Activated gamma-delta T cell treated with Interleukin-2 at 50 U/mL for 16 hours (primary cell): ENCODE measurements at regions not wholly inside any gene's neighbourhood (a gene's known extent, or its start where the extent isn't known, plus 50 kb on each side); places are given as distances from the start of the nearest gene placed in this dataset.
"Not testable (repeated sequence)": the region's sequence is repeated elsewhere in the genome, so short reads cannot be mapped to it uniquely, and the experiment has no call there.

Source experiments
- DNase-seq: peaks from one replicate; pipeline ENCODE4 v3.0.0-alpha.2; 2020

DNA sequence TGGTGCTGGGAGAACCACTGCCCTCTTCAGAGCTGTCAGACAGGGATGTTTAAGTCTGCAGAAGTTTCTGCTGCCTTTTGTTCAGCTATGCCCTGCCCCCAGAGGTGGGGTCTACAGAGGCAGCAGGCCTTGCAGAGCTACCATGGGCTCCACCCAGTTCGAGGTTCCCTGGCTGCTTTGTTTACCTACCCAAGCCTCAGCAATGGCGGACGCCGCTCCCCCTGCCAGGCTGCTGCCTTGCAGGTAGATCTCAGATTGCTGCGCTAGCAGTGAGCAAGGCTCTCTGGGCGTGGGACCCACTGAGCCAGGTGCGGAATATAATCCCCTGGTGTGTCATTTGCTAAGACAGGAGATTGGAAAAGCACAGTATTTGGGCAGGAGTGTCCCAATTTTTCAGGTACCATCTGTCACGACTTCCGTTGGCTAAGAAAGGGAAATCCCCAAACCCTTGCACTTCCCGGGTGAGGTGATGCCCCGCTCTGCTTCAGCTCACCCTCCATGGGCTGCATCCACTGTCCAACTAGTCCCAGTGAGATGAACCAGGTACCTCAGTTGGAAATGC is 1415.5 kb downstream of the GRIK2 start:
- not testable (repeated sequence) for DNase-seq

DNA sequence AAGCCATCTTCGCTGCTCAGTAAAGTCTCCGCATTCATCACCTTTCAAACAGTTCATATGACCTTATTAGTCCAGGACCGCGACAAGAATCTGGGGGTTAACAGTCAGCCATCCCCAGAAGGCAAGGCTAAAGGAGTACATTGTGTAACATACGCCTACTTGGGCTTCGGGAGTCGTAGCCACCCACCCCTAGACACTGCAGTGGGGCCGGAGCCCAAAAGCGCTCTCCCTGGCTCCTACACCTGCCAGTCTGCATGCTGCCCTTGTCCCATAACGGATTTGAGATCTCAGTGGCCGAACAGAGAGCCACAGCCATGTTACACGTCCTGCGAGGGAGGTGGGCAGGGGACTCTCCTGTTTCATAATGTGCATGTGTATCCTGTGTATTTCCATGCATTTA is 1405.5 kb downstream of the GRIK2 start:
- DNase-seq, result no peak

DNA sequence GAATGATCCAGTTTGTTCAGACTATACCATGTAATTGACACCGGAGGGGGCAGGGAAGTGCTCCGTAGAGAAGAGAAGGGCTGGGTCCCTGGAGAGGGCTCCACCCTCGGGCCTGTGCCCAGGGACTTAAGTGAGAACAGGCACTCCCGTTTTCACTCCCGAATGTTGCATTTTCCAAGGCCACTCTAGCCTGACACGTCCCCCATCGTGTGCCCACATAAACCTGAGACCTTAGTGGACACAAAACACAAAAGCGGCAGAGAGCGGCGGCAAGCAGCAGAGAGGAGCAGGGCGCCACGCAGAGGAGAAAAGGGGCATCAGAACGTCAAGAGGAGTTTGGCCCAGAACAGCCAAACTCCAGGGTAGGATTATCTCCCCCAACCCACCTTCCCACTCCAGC is 1405.1 kb downstream of the GRIK2 start:
- no peak for DNase-seq

DNA sequence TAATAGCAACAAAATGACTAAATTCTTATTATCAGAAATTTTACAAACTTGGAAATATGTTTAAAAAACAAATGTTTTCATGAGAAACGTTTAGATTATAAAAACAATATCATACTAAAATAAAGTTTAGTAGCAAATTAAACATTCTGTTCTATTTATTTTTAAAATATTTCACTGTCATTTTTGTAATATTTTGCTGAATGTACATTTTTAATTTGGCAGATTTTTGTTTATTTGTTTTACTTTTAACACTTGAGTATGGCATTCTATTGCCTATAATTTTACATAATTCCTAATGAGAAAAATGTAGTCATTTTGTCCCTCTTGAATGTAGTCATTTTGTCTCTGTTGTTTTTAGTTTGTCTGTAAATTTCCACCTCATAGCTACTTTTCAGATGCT is 1400.2 kb downstream of the GRIK2 start:
- DNase-seq, result no peak

DNA sequence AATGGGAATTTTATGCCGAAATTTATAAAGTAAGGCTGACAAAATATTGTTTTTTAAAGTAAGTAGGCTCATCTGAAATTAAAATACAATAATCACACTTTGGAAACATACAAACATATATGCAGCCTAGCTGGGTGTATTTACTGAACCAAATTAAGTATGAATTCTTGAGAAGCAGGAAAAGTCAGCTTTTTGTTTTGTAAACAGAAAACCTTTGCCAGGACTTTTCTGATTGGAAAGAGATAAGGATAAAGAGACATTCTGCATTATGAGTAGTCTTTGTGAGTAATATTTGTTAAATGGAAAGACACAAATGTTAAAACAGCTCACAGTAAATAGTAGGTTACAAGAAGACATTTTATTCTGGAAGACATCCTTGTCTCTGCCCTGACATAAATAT is 1380.8 kb downstream of the GRIK2 start:
- DNase-seq, result no peak

DNA sequence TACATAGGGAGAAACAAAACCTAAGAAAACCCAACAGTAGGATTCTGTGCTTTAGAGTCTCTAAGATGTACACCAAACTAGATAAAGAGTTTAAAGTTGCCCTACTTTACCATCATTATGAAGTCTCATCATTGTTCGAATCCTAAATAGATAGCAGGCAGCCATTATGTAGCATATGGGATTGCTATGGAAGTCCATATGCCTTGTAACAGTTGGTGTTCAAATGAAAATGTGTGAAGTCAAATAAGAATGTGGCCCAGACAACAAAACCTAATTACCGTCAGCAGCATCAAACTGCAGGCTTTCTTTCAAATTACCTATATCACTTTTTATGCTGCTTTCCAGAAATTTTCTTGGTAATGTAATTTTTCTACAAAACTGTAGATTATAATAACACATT is 1380.1 kb downstream of the GRIK2 start:
- no peak for DNase-seq

DNA sequence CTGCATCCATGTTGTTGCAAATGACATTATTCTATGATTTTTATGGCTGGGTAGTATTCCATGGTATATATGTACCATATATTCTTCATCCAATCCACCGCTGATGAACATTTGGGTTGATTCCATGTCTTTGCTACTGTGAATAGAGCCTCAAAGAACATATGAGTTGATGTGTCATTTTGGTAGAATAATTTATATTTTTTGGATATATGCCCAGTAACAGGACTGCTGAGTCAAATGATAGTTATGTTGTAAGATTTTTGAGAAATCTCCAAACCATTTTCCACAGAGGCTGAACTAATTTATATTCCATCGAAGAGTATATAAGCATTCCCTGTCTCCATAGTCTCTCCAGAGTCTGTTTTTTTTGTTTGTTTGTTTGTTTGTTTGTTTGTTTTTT is 1373.5 kb downstream of the GRIK2 start:
- DNase-seq, result no peak

DNA sequence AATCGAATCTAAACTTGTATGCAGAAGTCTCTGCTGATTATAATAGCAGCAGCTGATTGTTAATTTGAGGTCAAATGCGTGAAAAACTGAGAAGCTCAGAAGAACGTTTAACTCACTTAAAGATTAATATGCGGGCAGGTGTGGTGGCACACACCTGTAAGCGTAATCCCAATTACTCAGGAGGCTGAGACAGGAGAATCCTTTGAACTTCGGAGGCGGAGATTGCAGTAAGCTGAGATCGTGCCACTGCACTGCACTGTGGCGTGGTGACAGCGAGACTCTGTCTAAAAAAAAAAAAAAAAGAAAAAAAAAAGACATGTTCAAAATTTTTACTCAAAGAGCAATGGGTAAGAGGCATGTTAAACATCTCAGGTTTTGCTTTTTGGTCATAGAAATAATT is 1370.8 kb downstream of the GRIK2 start:
- DNase-seq, result no peak

DNA sequence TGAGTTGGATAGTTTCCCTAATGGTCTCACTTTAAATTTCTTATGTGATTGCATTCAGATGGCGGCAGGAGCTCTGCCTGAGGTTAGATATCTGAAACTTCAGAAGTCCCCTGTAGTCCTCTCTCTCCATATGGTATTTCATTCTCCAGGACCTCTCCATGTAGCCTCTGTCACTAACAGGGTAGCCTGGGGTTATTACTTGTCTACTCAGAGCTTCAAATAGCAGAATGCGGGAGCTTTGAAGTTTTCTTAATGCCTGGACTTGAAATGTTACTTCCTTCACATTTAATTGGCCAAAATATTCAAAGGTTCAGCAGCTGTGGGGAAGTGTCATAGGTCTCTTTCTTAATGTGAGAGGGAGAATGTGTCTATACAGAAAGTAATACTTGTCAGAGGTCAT is 1370.4 kb downstream of the GRIK2 start:
- DNase-seq, result no peak

DNA sequence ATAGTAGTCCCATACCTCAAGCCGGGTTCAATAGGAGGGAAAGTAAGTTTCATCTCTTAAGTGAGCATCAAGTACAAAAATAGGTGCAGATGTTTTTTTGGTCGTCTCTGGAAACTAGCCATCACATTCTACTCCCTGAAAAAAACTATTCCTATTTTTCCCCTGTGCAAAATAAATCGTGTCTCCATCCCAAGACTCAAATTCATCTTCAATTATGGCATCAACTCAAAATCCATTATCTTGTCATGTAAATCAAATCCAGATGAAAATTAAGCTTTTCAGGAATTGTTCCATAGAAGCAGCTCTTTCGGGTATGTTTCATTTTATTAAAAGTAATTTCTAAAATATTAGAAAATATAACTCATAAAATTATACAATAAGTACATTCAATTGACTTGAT is 1368.4 kb downstream of the GRIK2 start:
- DNase-seq, result no peak

DNA sequence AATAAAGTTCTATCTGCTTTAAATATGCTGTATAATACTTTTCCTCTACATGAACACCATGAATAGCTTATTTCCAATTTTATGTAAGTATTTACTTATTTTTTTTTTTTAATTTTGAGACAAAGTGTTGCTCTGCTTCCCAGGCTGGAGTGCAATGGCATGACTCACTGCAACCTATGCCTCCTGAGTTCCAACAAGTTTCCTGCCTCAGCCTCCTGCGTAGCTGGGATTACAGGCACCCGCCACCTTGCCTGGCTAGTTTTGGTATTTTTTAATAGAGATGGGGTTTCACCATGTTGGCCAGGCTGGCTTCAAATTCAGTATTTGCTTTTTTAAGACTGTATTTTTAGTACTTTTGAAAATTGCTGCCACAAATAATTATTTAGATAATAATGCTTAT is 1365.9 kb downstream of the GRIK2 start:
- no peak for DNase-seq

DNA sequence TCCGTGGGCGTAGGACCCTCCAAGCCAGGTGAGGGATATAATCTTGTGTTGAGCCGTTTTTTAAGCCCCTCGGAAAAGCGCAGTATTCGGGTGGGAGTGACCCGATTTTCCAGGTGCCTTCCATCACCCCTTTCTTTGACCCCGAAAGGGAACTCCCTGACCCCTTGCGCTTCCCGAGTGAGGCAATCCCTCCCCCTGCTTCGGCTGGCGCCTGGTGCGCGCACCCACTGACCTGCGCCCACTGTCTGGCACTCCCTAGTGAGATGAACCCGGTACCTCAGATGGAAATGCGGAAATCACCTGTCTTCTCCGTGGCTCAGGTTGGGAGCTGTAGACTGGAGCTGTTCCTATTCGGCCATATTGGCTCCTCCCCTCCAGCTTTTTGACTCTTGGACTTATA is 1365.0 kb downstream of the GRIK2 start:
- not testable (repeated sequence) for DNase-seq

DNA sequence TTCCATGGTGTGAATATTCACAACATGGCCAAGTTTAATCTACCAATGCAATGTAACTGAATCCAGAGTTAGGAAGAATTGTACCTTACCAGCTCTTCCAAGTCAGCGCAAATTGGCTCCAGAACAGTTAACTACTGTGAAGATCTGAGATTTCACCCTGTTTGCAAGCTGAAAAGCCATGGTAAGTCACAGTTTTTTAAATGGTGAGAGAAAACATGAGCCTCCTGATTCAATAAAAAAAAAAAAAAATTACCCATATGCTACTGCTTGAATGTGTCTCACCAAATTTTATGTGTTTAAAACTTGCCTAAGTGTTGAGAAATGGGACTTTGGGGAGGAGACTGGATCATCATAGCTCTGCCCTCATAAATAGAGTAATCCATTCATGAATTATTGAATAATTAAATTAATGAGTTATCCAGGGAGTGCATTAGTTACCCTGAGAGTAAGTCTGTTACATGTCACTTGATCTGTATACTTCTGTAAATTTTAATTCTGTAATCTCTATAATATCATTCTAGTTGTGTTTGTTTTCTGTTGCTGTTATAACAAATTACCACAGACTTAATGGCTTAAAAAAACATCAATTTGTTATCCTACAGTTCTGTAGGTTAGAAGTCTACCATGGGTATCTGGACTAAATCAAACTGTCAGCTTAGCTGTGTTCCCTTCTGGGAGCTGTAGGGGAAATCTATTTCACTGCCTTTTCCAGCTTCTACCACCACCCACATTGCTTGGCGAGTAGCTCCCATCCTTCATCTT is 1355.9 kb downstream of the GRIK2 start:
- DNase-seq, result no peak

DNA sequence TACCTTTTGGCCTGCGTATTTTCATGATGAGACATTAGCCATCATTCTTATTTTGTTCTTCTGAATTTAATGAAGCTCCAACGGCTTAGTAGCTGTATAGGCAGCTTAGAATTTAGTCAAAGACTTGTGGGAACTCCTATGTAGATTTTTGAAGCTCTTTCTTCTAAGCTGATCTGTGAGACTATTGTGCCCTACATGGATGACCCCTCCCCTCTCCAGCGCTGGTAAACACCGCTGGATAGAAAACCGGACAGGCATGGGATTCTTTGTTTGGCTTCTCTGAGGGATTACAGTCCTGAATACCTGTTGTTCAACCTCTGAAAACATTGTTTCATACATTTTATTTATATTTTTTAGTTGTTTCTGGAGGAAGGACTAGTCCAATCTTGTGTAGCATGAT is 1353.4 kb downstream of the GRIK2 start:
- DNase-seq, result no peak

DNA sequence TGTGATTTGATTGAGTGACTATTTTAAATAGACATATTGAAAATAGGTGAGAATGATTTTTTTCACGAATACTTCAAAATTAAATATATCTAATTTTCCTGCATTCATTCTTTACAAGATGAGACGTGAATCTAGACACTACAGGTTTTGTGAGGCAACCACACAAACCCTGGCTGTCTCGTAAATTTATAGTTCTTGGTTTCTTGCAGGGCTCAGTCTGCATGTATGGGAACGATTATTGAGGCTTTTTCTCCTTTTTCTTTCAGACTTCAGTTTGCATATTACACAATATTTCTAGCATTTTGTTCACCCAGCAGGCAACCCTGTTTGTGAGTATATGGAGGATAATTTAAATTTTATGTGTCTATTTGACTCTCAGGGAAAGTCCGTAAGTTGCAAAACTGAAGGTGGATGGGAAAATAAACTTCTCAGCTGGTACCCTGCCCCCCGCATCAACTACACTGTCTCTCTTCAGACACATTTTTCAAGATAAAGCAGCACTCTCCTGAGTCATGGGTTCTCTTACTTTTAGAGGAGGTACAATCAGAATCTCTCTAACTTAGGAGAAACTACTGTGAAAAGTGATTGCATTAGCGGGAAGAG is 1349.3 kb downstream of the GRIK2 start:
- DNase-seq, result no peak

DNA sequence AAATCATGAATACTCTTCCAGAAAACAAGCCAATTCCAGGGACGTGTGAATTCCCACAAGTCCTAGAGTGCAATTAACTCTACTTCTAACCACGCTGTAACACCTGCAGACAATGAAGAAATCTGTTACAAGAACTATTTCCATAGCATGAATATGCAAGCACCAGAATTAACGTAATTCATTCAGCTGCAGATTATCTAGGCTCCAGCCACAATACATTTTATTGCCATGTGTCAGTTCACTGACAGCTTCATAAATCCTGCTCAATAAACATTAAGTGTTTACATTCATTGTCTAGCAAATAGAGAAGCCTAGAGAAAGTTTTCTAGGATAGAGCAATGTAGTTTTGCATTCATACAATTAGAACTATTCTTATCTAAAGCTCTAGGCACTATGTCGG is 1348.5 kb downstream of the GRIK2 start:
- no peak for DNase-seq

DNA sequence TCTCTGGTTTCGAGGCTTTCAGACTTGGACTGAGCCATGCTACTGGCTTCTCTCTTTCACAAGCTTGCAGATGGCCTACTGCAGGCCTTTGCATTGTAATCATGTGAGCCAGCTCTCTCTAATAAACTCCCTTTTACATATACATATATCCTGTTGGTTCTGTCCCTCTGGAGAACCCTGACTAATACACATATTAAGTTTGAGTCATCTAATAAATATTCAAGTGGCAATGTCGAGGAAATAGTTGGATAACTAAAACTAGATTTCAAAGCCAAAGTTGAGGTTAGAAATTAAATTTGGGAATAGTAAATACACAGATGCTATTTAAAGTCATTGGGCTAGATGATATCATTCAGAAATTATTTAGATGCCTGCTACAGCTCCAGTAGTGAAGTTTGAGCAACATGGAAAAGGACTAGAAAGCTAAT is 1343.4 kb downstream of the GRIK2 start:
- DNase-seq, result no peak

DNA sequence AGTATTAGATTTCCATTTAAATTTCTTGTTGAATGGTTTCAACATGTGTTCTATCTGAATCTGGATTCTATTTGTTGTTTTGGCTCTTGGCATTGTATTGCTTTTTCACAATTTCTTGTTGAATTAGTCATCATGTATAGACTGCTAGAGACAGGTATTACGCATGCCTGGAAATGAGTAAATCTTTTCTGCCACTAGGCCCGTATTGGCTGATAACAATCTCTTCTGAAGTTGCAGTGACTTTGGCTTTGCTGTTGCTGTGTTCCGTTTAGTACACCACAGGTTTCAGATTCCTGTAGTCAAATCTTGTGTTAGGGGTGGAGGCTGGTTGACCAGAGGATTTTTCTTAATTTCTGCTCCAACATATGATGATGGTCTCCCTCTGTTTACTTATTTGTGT is 1339.4 kb downstream of the GRIK2 start:
- DNase-seq, result no peak

DNA sequence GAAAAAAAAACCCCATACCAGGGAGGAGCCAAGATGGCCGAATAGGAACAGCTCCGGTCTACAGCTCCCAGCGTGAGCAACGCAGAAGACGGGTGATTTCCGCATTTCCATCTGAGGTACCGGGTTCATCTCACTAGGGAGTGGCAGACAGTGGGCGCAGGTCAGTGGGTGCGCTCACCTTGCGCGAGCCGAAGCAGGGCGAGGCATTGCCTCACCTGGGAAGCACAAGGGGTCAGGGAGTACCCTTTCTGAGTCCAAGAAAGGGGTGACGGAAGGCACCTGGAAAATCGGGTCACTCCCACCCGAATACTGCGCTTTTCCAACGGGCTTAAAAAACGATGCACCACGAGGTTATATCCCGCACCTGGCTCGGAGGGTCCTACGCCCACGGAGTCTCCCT is 1328.6 kb downstream of the GRIK2 start:
- DNase-seq, result not testable (repeated sequence)

DNA sequence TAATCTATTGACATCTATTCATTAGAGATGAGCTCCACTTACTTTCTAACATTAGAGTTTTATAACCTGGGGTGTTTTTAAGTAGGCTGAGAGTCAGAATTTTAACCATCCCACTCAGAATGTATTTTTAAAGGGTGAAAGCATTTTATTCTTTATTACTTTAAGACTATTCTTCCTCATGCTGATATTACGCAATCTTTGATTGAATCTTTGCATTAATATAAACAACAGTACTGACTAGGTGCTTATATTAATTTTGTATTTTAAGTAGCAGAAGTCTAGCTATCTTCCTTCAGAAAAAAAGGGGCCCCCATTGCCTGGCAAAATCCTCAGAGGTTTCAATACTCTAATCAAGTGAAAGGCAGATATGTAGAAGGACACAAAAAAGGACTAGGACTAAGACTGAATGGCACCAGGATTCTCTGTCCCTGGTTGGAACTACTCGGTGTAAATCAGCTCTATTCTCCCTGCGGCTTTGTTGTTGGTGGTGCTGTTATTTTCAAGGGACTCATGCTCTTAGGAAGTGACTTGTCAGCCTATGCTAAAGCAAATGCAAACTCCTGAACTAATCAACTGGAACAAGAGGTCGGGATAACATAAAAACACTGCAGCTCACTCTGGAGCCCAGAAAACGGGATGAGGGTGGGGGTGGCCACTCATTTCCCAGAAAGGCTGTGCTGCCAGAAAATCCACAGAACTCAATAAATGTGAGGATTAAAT is 1324.4 kb downstream of the GRIK2 start:
- DNase-seq, result no peak

DNA sequence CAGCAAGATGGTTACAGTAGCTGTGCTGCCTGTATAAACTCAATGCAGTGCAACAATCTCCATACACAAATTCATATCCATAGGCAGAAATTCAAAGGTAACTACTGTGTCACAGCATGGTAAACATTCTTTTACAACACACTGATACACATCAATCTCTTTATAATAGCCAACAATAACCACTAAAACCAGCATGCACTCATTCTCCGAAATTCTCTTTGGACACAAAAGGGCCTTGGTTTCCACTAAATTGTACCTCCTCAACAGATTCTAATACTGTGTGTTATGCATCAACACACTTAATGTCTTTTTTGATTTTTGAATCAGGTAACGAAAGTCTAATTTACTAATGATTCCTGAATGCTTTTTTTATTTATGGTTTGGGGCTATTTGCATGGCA is 1323.7 kb downstream of the GRIK2 start:
- DNase-seq, result no peak

DNA sequence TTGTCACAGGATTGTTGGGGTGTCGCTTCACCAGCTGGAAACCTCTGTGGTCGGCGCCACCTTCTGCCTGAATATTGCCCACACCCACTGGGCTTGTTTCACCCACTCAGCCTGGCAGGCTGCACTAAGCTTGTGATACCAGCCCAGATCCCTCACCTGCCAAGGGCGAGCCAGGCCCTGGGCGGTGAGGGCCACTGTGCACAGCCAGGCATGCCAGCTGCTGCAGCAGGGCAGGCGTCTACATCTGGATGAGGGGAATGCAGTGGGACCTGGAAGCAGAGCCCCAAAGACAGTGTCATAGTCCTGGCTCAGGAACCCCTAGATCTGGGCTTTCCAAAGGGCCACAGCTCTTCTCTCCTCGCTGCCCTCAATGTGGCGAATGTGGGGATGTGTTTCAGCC is 1307.5 kb downstream of the GRIK2 start:
- DNase-seq, result no peak

DNA sequence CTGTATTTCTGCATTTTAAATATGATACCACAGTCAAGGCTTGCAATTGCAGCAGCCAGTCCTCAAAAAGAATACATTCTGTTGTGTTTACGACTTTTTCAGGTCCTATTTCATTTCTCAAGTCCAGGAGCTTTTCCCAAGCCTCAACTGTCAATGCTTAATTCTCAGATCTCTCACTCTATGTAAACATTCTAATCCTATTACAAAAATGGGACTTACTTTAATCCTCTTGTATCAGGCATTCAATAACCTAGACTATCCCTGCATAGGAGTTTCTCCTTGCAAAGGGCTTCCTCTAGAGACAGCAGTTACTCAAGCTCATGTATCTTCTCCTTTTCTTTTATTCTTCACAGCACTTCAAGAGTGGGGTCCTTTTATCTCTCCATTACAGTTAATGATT is 1293.0 kb downstream of the GRIK2 start:
- no peak for DNase-seq

DNA sequence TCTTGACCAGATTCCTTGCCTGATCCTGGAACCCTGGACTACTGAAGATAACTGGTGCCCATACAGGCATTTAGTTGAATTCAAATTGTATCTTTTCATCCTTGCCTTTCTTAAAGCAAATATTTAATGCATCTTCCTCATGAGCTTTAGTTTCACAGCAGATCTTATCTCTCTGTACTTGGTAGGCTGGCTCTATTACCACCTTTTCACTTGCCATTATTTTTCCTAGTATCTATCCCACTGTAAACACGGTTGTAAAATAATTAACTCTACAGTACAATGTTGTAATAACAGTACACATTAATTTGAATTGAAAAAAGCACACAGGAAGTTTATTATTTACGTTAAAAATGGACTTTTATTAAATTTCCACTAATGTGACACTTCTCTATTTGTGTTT is 1286.9 kb downstream of the GRIK2 start:
- DNase-seq, result no peak
